Adrenal gland (tissue), 5 donors: ENCODE measurements at regions not wholly inside any gene's neighbourhood (a gene's known extent, or its start where the extent isn't known, plus 50 kb on each side); places are given as distances from the start of the nearest gene placed in this dataset.

Source experiments
- POLR2A ChIP-seq, 2 donors: fragments of 450-650 bp; IDR thresholded peaks; one replicate each; pipeline ENCODE4 v1.6.1; 2017; ENCODE audit warnings: antibody characterized with exemption in 2 of 2, mild to moderate bottlenecking in 2 of 2, moderate library complexity in 1 of 2
- TF ChIP-seq, protein P1 (sequence below), 6 experiments: fragments of 450-650 bp in 4 of 6; fragments of 200-600 bp in 2 of 6; sonication (generic) in 1 of 6; IDR thresholded peaks; 1 replicate in 5 of 6; 2 replicates in 1 of 6; pipeline versions ENCODE4 v1.5.1 to v1.8.0; 2016 to 2021; ENCODE audit warnings: antibody characterized with exemption in 6 of 6, mild to moderate bottlenecking in 2 of 6, moderate library complexity in 1 of 6
- donor health status: DM: no; HTN: no; CAD: no.

DNA sequence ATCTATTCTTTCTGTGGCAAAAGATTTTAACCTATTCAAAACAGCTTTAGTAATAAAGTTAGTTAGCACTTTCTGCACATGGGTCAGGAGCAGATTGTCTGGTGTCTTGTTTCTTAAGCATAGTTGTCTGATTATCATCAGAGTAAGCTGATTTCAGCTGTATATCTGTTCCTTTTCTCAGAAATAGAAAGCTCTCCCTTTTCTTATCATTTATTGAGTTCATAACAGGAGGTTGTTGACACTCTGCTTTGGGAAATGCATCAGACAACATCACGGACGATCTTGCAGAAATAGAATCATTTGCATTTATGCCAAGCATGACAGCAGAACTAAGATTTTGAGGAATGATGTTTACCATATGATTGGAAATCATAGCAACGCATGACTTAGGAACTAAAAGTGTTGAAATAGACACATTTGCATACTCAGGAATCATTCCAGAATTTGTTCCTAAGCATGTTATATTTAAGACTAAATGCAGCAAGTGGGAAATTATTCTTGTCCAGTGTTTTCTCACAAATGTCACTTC lies 66.7 kb downstream of the RBMX2 start:
- TF ChIP-seq, protein P1, sequence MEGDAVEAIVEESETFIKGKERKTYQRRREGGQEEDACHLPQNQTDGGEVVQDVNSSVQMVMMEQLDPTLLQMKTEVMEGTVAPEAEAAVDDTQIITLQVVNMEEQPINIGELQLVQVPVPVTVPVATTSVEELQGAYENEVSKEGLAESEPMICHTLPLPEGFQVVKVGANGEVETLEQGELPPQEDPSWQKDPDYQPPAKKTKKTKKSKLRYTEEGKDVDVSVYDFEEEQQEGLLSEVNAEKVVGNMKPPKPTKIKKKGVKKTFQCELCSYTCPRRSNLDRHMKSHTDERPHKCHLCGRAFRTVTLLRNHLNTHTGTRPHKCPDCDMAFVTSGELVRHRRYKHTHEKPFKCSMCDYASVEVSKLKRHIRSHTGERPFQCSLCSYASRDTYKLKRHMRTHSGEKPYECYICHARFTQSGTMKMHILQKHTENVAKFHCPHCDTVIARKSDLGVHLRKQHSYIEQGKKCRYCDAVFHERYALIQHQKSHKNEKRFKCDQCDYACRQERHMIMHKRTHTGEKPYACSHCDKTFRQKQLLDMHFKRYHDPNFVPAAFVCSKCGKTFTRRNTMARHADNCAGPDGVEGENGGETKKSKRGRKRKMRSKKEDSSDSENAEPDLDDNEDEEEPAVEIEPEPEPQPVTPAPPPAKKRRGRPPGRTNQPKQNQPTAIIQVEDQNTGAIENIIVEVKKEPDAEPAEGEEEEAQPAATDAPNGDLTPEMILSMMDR (IDR thresholded peaks at IDR 0.05), result no peak
- TF ChIP-seq POLR2A (IDR thresholded peaks at IDR 0.05), result no peak
